ENCODE measurements at regions not wholly inside any gene's neighbourhood (a gene's known extent, or its start where the extent isn't known, plus 50 kb on each side); places are given as distances from the start of the nearest gene placed in this dataset.

DNA sequence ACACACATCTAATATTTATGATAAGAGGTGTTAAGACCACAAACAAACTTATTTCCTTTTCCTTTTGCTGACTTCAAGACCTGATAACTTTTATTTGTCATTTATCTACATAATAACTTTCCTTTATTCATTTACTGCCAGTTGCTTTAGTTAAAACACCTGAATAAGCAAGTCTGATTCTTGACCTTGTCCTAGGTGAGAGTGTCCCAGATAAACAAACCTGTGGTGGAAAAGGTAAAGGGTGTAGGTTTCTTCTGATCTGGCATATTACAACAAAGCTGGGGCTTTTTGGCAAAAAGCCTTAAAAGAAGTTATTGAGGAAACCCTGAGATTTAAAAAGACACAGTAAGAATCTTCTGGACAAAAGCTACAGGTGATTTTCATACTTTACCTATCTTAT, 191.5 kb downstream of the ZBBX start:
- TF ChIP-seq CTCF (IDR thresholded peaks at IDR 0.05), result no peak
- no peak for TF ChIP-seq POLR2AphosphoS5 (IDR thresholded peaks at IDR 0.05; ENCODE audit: low read depth, low read length)
- no peak for TF ChIP-seq REST (IDR thresholded peaks at IDR 0.05; ENCODE audit: insufficient read depth in 1 of 2, low read depth in 2 of 2, low read length in 1 of 2)
